ENCODE measurements at regions not wholly inside any gene's neighbourhood (a gene's known extent, or its start where the extent isn't known, plus 50 kb on each side); places are given as distances from the start of the nearest gene placed in this dataset.

- TF ChIP-seq POLR2A (IDR thresholded peaks at IDR 0.05; ENCODE audit: low read depth, low read length) (no peak), POLR2AphosphoS5 (IDR thresholded peaks at IDR 0.05; ENCODE audit: low read depth, low read length) (no peak)
These were observed 167.3 kb upstream of the NANOGP8 start for GRCh38 chr15:35252351-35252865.

Measured in GM12892 (cell line).